SH-SY5Y (cell line): ENCODE measurements at regions not wholly inside any gene's neighbourhood (a gene's known extent, or its start where the extent isn't known, plus 50 kb on each side); places are given as distances from the start of the nearest gene placed in this dataset.

ENCODE experiments used
- GATA2 ChIP-seq: IDR thresholded peaks from 2 replicates; pipeline ENCODE4 v1.6.1; 2011; ENCODE audit warnings: mild to moderate bottlenecking, low read depth, low read length
- GATA3 ChIP-seq: IDR thresholded peaks from 2 replicates; pipeline ENCODE4 v1.6.1; 2011; ENCODE audit warnings: low read depth, mild to moderate bottlenecking, low read length, moderate library complexity

DNA sequence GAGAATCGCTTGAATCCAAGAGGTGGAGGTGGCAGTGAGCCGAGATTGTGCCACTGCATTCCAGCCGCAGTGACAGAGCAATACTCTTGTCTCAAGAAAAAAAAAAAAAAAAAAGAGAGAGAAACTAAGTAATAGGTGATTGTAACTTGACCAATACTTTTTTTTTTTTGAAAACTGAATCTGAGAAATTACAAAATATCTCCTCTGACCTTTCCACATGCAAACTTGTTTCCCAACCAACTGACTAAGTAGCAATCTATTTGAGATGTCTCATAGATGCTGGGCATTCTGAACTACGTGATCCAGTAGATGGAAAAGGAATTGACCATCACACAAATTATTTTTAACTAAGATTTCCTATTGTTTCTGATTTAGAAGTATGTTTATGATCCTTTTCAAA, 407.3 kb upstream of the CHORDC1 start:
- TF ChIP-seq GATA3 (no peak), GATA2 (no peak)

DNA sequence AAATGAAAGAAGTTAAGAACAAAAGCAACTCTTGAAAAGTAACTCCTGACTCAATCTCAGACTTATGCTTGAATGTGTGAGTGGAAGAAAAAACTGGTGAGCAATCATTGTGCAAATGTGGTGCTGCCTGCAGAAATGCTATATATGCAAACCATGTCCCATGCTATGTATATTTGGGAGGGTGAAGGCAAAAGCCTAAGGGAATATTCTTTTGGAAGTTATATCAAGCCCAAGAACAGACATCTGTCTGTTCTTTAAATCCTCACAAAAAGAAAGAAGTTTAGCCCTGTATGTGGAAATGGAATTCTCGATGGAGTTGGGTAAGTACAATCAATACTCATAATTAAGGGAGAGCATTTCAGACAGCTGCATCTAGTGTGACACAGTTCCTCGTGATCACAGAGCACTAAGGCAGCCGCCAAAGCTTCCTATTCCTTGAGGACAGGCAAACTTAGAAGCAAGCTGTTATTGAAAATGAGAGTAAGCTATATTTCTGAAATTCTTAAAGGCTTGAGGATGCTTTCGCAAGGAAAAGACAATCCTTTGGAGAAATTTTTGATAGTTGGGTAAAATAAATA, 406.5 kb upstream of the CHORDC1 start:
- TF ChIP-seq GATA3: no peak
- no peak for TF ChIP-seq GATA2

GRCh38 chr11:90614318-90614717, 391.5 kb upstream of the CHORDC1 start:
- TF ChIP-seq GATA2: no peak
- no peak for TF ChIP-seq GATA3

DNA sequence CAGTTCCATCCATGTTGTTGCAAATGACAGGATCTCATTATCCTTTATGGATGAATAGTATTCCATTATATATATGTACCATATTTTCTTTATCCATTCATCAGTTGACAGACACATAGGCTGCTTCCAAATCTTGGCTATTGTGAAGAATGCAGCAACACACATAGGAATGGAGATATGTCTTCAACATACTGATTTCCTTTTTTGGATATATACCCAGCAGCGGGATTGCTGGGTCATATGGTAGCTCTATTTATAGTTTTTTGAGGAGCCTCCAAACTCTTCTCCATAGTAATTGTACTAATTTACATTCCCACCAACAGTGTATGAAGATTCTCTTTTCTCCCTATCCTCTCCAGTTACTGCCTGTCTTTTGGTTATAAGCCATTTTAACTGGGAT, 383.9 kb upstream of the CHORDC1 start:
- TF ChIP-seq GATA2 (no peak), GATA3 (no peak)

DNA sequence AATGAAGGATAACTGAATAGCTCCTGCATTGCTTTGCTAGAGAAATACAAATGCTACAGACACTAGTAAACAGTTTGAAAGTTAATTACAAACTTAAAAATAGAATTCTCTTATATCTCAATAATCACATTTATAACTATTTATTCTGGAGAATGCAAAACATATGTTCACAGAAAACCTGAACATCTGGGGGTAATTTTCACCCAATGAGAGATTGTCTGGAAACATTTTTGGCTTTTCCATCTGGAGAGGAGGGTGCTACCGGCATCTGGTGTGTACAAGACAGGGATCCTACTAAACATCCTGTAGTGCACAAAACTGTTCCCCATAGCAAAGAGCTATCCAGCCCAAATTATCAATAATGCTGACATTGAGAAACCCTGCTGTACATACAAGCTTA, 378.4 kb upstream of the CHORDC1 start:
- no peak for TF ChIP-seq GATA2
- TF ChIP-seq GATA3: no peak

GRCh38 chr11:90594658-90595057, 371.8 kb upstream of the CHORDC1 start:
- TF ChIP-seq GATA2 (no peak), GATA3 (no peak)

DNA sequence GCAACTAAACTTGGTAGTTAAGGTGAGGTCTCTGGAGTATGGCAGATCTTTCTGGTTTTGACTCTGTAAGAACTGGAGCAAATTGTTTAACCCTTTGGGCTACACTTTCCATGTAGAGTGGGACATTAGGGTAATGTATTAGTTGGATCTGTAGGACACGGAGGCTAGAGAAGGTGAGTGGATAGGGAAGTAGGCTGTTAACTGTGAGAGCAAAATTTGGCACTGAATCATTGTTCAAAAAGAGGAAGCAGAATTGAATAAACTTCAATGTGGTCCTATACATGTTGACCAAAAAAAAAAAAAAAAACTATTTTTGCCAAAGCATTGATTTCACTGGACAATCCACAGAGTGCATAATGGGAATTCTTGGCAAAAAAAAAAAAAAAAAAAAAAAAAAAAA, 370.2 kb upstream of the CHORDC1 start:
- TF ChIP-seq GATA2: no peak

DNA sequence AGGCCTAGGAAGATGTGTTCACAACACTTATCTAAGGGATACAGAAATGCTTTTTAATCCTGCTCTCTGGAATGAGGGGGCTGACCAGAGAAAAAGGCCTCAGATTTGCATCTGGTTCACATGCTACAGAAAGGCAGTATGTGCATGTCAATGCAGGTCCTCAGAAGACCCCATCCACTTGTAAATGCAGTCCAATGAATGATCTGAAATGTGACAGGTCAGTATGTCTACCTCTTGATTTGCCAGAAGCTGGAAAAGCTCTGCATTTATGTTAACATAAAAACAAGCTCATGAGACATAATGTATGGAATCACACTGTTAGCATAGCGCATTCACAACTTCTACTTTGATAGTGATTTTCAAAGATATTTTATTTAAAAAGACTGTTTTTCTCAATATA, 367.4 kb upstream of the CHORDC1 start:
- TF ChIP-seq GATA2: no peak
- no peak for TF ChIP-seq GATA3

GRCh38 chr11:90589735-90590134, 366.9 kb upstream of the CHORDC1 start:
- TF ChIP-seq GATA2 (no peak), GATA3 (no peak)

- TF ChIP-seq GATA3 (no peak), GATA2 (no peak)
Measured at GRCh38 chr11:90587896-90588295, 365.0 kb upstream of the CHORDC1 start.

DNA sequence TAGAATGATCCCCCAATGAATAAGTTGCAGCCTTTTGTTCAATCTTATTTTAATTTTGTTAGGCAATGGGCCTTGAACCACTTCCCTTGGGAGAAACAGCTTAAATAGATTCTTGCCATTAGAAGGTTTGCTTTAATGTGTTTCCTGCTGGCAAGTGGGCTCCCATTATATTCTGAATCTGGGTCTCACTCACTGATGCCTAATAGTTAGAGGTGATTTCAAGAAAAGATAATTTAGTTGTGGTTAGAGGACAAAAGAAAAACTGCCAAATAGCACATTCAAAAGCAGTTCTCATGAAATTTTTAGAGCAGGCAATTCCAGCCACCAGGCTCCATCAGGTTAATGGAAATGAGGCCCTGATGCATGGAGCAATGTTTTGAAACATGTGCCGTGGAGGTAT, 362.6 kb upstream of the CHORDC1 start:
- no peak for TF ChIP-seq GATA2
- no peak for TF ChIP-seq GATA3

DNA sequence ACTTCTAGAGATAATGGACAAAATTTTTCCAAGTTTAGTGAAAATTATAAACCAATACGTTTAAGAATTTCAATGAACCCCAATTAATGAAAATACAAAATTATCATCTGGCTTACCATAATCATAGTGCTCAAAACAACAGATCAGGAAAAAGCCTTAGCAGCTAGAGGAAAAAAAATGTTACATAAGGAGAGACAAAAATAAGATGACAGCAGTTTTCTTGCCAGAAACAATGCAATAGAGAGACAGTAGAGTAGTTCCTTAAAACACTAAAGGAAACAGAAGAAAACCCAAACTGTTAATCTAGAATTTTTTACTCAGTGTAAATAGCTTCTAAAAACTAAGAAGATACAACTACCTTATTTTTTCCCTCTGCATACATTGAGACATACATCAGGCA, 341.7 kb upstream of the CHORDC1 start:
- TF ChIP-seq GATA3 (no peak), GATA2 (no peak)

DNA sequence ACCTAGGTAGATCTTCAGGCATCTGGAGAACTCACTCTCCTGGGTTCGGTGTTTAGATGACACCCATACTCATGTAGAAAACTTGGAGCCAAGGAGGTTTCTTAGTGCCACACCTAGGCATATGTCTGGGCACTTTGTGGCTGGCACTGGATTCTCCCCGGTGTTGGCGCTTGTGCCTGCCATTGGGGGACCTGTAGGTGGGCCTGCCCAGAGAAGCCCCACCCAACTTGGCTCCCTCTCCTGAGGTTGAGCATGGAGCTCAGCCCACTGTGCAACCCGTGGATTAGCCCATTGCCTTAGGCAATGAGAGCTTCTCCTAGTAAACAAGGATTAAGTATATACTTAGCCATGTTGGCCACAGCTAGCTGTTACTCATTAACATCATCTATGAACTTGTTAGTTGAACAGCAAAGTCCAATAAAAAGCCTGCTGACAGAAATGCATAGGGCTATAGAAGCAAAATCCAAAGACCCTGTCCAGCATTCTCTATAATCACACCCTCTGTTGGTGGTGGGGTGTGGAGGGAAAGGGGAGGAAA, 335.5 kb upstream of the CHORDC1 start:
- TF ChIP-seq GATA3 (no peak), GATA2 (no peak)

- TF ChIP-seq GATA2: no peak
- TF ChIP-seq GATA3: no peak
Measured at GRCh38 chr11:90556606-90557005, 333.8 kb upstream of the CHORDC1 start.

GRCh38 chr11:90556026-90556425, 333.2 kb upstream of the CHORDC1 start:
- TF ChIP-seq GATA3 (no peak), GATA2 (no peak)

- TF ChIP-seq GATA3 (no peak), GATA2 (no peak)
Measured at GRCh38 chr11:90555477-90555876, 332.6 kb upstream of the CHORDC1 start.
